Parathyroid adenoma (tissue), 2 donors: ENCODE measurements at regions not wholly inside any gene's neighbourhood (a gene's known extent, or its start where the extent isn't known, plus 50 kb on each side); places are given as distances from the start of the nearest gene placed in this dataset.

ENCODE experiments used
- H2AFZ ChIP-seq: fragments of 300-600 bp; sonication (generic); one replicate; pipeline ENCODE4 v1.7.0; 2017; ENCODE audit warnings: antibody characterized with exemption, mild to moderate bottlenecking
- H3K27ac ChIP-seq: fragments of 300-600 bp; sonication (generic); one replicate; pipeline ENCODE4 v1.7.0; 2017
- H3K27me3 ChIP-seq: fragments of 300-600 bp; sonication (generic); one replicate; pipeline ENCODE4 v1.7.0; 2017; ENCODE audit warnings: low read length; ENCODE audit not compliant: control insufficient read depth, insufficient read depth
- H3K36me3 ChIP-seq: fragments of 300-600 bp; sonication (generic); one replicate; pipeline ENCODE4 v1.7.0; 2017; ENCODE audit warnings: low read length; ENCODE audit not compliant: control insufficient read depth, insufficient read depth
- H3K4me1 ChIP-seq: fragments of 300-600 bp; sonication (generic); one replicate; pipeline ENCODE4 v1.7.0; 2017; ENCODE audit warnings: control low read depth
- H3K4me2 ChIP-seq: fragments of 300-600 bp; sonication (generic); one replicate; pipeline ENCODE4 v1.7.0; 2017; ENCODE audit warnings: low read length
- H3K4me3 ChIP-seq: fragments of 300-600 bp; sonication (generic); one replicate; pipeline ENCODE4 v1.7.0; 2017; ENCODE audit warnings: low read depth, low read length
- H3K79me2 ChIP-seq: fragments of 300-600 bp; sonication (generic); one replicate; pipeline ENCODE4 v1.7.0; 2017; ENCODE audit warnings: control low read depth
- H3K9ac ChIP-seq: fragments of 300-600 bp; sonication (generic); one replicate; pipeline ENCODE4 v1.7.0; 2017; ENCODE audit warnings: mild to moderate bottlenecking
- H3K9me3 ChIP-seq: fragments of 300-600 bp; sonication (generic); one replicate; pipeline ENCODE4 v1.7.0; 2017; ENCODE audit warnings: low read length; ENCODE audit not compliant: control insufficient read depth
- CTCF ChIP-seq: fragments of 300-600 bp; sonication (generic); IDR thresholded peaks from one replicate; pipeline ENCODE4 v1.7.0; 2017; ENCODE audit warnings: antibody characterized with exemption, mild to moderate bottlenecking
- donor health status: primary hyperparathyroidism.

GRCh38 chr5:72613515-72613914 is 106.3 kb upstream of the ZNF366 start:
- Histone ChIP-seq H3K79me2 (no peaks in the 10 kb centered on the region), H3K4me2 (no peak overlapping the region), H3K9me3 (no peaks in the 10 kb centered on the region), H3K27ac (no peak overlapping the region), H3K9ac (no peak overlapping the region), H3K4me1 (peaks cover 8% of the 10 kb centered on the region), H3K36me3 (no peaks in the 10 kb centered on the region), H2AFZ (no peak overlapping the region), H3K27me3 (no peaks in the 10 kb centered on the region), H3K4me3 (no peak overlapping the region)
- TF ChIP-seq CTCF: no peak

DNA sequence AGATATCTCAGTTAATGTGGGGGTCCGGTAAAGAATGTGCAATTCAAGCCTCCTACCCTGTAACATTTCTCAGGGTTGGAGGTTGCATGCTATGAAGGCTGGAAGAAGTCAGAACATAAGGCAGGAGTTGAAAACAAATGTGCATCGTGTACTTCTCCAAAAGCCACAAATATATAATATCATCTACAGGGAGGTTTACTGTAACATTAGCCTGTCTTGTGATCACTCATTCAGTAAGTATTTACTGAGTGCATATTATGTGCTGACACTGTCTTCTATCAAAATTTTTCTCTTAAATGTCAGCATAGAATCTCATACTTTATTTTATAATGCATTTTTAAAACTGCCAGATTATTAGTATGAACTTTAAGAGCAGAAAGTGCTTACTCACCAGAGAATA is 105.6 kb upstream of the ZNF366 start:
- Histone ChIP-seq H3K27ac (no peak overlapping the region), H3K27me3 (no peaks in the 10 kb centered on the region), H3K4me1 (peaks cover 3% of the 10 kb centered on the region), H3K9me3 (no peaks in the 10 kb centered on the region), H3K9ac (no peak overlapping the region), H2AFZ (no peak overlapping the region), H3K79me2 (no peaks in the 10 kb centered on the region), H3K4me3 (no peak overlapping the region), H3K36me3 (no peaks in the 10 kb centered on the region), H3K4me2 (no peak overlapping the region)
- no peak for TF ChIP-seq CTCF

DNA sequence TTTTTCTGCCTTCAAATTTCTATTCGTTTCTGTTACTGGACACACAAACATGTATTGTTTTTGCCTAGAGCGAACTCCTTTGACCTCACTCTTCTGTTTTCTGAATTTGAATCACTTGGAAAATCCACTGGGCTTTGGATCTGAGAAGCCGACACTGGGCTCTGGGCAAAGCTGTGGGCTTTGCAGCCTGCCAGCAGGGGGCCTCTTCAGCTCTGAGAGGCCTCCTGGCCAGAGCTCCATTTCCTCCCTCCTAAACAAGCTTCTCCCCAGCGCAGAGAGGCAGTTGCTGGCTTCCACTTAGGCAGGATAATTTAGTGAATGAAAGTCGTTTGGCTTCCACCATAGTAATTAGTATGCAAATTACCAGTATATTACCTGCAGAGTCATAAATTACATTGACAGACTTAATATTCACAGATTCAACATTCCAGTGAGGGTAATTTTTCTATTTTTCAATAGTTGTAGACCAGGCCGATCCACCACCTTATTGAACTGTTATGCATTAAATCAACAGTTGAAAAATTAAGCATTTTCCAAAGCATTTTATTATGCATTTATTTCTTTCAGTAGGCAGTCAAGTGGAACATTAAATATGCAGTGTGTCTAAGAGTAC is 104.0 kb upstream of the ZNF366 start:
- no peak overlapping the region for H3K27ac ChIP-seq
- H3K4me2 ChIP-seq: no peak overlapping the region
- H3K79me2 ChIP-seq: no peaks in the 10 kb centered on the region
- H3K27me3 ChIP-seq: no peaks in the 10 kb centered on the region
- H2AFZ ChIP-seq: peak overlapping the region; percentile 43
- H3K4me1 ChIP-seq: peaks cover 3% of the 10 kb centered on the region
- peak; percentile 94 for TF ChIP-seq CTCF
- H3K4me3 ChIP-seq: no peak overlapping the region
- no peaks in the 10 kb centered on the region for H3K9me3 ChIP-seq
- no peaks in the 10 kb centered on the region for H3K36me3 ChIP-seq
- no peak overlapping the region for H3K9ac ChIP-seq

- H3K9ac ChIP-seq: no peak overlapping the region
These were observed 101.7 kb upstream of the ZNF366 start for GRCh38 chr5:72608926-72609325.

More at GRCh38 chr5:72608926-72609325, 101.7 kb upstream of the ZNF366 start:
- TF ChIP-seq CTCF: no peak
- no peak overlapping the region for H3K4me3 ChIP-seq
- no peak overlapping the region for H3K27ac ChIP-seq
- no peaks in the 10 kb centered on the region for H3K79me2 ChIP-seq
- no peak overlapping the region for H2AFZ ChIP-seq
- H3K36me3 ChIP-seq: no peaks in the 10 kb centered on the region
- H3K4me2 ChIP-seq: no peak overlapping the region
- no peaks in the 10 kb centered on the region for H3K9me3 ChIP-seq
- peaks cover 3% of the 10 kb centered on the region for H3K4me1 ChIP-seq
- no peaks in the 10 kb centered on the region for H3K27me3 ChIP-seq
